T-helper 2 cell treated with Interferon-gamma antibody and Interleukin-4, amounts not matched to agents 5 μg/mL and 100 μg/mL, for 36 hours (primary cell): ENCODE measurements at regions not wholly inside any gene's neighbourhood (a gene's known extent, or its start where the extent isn't known, plus 50 kb on each side); places are given as distances from the start of the nearest gene placed in this dataset.

Experiments
- DNase-seq: peaks from one replicate; pipeline ENCODE4 v3.0.0; 2021; ENCODE audit warnings: low spot score
- H3K27ac Mint-ChIP-seq: one replicate; pipeline ENCODE4 v1.8.0; 2021; ENCODE audit warnings: mild to moderate bottlenecking, mixed read lengths
- H3K27me3 Mint-ChIP-seq: one replicate; pipeline ENCODE4 v1.8.0; 2021; ENCODE audit warnings: low read depth, mixed read lengths
- H3K36me3 Mint-ChIP-seq: one replicate; pipeline ENCODE4 v1.8.0; 2021; ENCODE audit warnings: low read depth, mixed read lengths
- H3K4me1 Mint-ChIP-seq: one replicate; pipeline ENCODE4 v1.8.0; 2021; ENCODE audit warnings: low read depth, mixed read lengths
- H3K4me3 Mint-ChIP-seq: one replicate; pipeline ENCODE4 v1.8.0; 2022; ENCODE audit warnings: mild to moderate bottlenecking, moderate library complexity, mixed read lengths
- H3K9me3 Mint-ChIP-seq: one replicate; pipeline ENCODE4 v1.8.0; 2021; ENCODE audit warnings: mixed read lengths

DNA sequence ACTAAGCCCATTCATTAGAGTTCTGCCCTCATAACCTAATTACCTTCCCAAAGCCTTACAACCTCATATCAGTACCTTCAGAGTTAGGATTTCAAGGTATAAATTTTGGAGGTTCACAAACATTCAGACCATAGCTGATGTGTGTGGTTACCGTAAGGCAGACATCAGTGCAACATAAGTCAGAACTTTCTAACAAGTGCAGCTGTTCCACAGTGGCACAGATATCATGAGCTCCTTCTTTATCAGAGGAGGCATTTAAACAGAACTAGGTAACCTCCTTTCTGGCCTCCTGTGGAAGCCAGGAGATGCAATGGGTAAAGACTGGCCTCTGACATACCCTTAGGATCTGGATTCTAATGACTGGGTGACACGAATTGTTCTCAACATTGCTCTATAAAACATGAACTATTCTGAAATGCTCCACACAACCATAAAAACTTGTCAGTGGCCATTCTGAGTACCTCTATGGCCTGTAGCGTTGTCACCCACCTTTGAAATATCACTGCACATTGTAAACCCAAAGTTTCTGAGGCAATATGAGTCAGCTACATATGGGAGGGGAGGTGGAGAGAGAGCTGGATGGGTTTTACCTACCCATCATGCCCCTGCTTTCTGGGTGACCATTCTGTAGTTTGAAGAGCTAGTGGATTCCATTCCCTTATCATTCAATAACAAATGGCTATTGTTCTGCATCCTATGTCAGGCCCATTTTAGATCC is 546.0 kb upstream of the TBL1XR1 start:
- Mint-ChIP-seq H3K36me3 (peaks cover 2% of the 10 kb centered on the region), H3K9me3 (no peaks in the 10 kb centered on the region), H3K4me3 (no peak overlapping the region), H3K4me1 (no peaks in the 10 kb centered on the region), H3K27ac (no peak overlapping the region), H3K27me3 (no peaks in the 10 kb centered on the region)
- DNase-seq: no peak

- H3K4me1 Mint-ChIP-seq: no peaks in the 10 kb centered on the region
- DNase-seq: no peak
- no peak overlapping the region for H3K27ac Mint-ChIP-seq
- peaks cover 2% of the 10 kb centered on the region for H3K36me3 Mint-ChIP-seq
- H3K4me3 Mint-ChIP-seq: no peak overlapping the region
- no peaks in the 10 kb centered on the region for H3K27me3 Mint-ChIP-seq
- H3K9me3 Mint-ChIP-seq: no peaks in the 10 kb centered on the region
These were observed 547.8 kb upstream of the TBL1XR1 start for GRCh38 chr3:177744873-177745606.

DNA sequence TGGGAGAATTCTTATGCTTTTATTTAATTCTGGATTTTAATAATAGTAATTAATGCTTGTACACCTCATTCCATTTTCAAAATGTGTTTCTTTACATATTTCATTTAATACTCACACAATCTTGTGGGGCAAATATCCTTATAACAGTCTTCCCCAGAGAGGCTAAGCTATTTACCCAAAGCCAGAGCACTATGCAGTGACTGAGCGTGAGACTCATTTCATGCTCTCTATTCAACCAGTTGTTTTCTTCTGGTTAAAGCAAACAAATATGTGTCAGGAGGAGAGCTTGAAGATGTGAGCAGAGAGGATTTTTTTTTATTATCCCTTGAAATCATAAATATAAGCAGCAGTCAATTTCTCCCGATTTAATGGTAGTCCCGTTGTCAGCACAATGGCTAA is 548.3 kb upstream of the TBL1XR1 start:
- H3K27ac Mint-ChIP-seq: no peak overlapping the region
- H3K27me3 Mint-ChIP-seq: no peaks in the 10 kb centered on the region
- peaks cover 2% of the 10 kb centered on the region for H3K36me3 Mint-ChIP-seq
- no peaks in the 10 kb centered on the region for H3K9me3 Mint-ChIP-seq
- no peak overlapping the region for H3K4me3 Mint-ChIP-seq
- H3K4me1 Mint-ChIP-seq: no peaks in the 10 kb centered on the region
- DNase-seq: no peak

DNA sequence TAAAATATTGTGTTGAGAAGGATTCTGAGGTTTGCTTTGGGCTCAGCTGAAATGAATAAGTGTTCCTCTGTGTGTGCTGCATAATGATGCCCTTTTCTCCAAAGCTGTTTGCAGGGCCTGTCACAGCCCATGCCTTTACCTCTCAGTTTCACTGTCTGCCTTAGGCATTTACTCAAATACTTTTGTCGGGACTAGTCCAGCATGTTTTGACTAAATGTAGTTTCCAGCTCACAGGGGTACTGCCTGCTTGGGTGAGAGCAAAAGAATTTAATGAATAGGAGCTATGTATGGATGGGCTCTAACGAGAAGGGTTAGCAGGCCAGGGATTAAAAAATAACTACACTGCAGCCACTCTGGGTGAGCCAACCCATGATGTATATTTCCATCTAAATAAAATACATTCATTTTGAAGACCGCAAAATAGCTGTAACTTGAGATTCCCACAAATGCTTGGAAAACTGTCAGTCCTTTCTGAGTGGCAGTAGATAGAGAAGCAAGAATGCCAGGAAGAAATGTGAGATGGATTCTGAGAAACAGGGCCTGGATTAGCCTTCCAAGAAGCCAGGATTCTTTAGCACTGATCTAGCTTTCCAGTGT is 549.2 kb upstream of the TBL1XR1 start:
- peaks cover 2% of the 10 kb centered on the region for H3K36me3 Mint-ChIP-seq
- no peaks in the 10 kb centered on the region for H3K27me3 Mint-ChIP-seq
- no peak overlapping the region for H3K27ac Mint-ChIP-seq
- no peaks in the 10 kb centered on the region for H3K9me3 Mint-ChIP-seq
- H3K4me1 Mint-ChIP-seq: no peaks in the 10 kb centered on the region
- no peak overlapping the region for H3K4me3 Mint-ChIP-seq
- no peak for DNase-seq

GRCh38 chr3:177749836-177750235 is 552.6 kb upstream of the TBL1XR1 start:
- H3K4me1 Mint-ChIP-seq: no peaks in the 10 kb centered on the region
- peaks cover 2% of the 10 kb centered on the region for H3K36me3 Mint-ChIP-seq
- H3K27me3 Mint-ChIP-seq: no peaks in the 10 kb centered on the region
- no peak for DNase-seq
- H3K27ac Mint-ChIP-seq: no peak overlapping the region
- H3K4me3 Mint-ChIP-seq: no peak overlapping the region
- no peaks in the 10 kb centered on the region for H3K9me3 Mint-ChIP-seq

DNA sequence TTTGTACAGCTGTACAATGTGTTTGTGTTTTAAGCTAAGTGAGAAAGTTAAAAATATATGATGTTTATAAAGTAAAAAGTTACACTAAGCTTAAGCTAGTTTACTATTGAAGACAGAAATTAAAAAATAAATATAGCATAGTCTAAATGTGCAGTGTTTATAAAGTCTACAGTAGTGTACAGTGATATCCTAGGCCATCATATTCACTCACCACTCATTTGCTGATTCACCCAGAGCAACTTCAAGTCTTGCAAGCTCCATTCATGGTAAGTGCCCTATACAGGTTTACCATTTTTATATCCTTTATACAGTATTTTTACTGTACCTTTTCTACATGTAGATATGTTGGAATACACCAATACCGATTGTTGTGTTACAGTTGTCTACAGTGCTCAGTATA is 553.2 kb upstream of the TBL1XR1 start:
- DNase-seq: no peak
- H3K27ac Mint-ChIP-seq: no peak overlapping the region
- H3K4me3 Mint-ChIP-seq: no peak overlapping the region

DNA sequence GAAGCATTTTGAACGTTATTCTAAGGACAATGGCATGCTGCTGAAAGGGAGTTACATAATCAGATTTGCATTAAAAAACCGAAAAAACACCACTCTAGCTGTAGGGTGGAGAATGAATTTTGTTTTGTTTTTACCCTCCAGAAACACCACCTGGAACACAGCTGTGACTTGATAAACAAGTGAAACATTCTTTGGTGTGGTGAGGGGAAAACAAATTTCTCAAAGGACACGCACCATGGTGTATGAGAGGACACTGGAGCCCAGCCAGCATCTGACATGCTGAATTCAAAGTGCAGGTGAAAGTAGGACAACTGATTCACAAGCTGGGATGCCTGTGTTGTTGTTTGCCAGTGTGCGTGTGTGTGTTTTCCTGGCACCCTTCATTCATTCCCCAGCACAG is 554.5 kb upstream of the TBL1XR1 start:
- H3K4me3 Mint-ChIP-seq: no peak overlapping the region
- no peaks in the 10 kb centered on the region for H3K27me3 Mint-ChIP-seq
- H3K4me1 Mint-ChIP-seq: no peaks in the 10 kb centered on the region
- DNase-seq: no peak
- H3K27ac Mint-ChIP-seq: no peak overlapping the region
- H3K36me3 Mint-ChIP-seq: peaks cover 2% of the 10 kb centered on the region
- no peaks in the 10 kb centered on the region for H3K9me3 Mint-ChIP-seq

More for the DNA sequence above, 553.2 kb upstream of the TBL1XR1 start:
- Mint-ChIP-seq H3K27me3 (no peaks in the 10 kb centered on the region), H3K9me3 (no peaks in the 10 kb centered on the region), H3K4me1 (no peaks in the 10 kb centered on the region), H3K36me3 (peaks cover 2% of the 10 kb centered on the region)

GRCh38 chr3:177752831-177753230 is 555.5 kb upstream of the TBL1XR1 start:
- no peaks in the 10 kb centered on the region for H3K9me3 Mint-ChIP-seq
- no peak overlapping the region for H3K27ac Mint-ChIP-seq
- DNase-seq: no peak
- H3K4me3 Mint-ChIP-seq: no peak overlapping the region
- H3K36me3 Mint-ChIP-seq: peaks cover 1% of the 10 kb centered on the region
- H3K27me3 Mint-ChIP-seq: no peaks in the 10 kb centered on the region
- H3K4me1 Mint-ChIP-seq: no peaks in the 10 kb centered on the region

GRCh38 chr3:177753451-177754155 is 556.3 kb upstream of the TBL1XR1 start:
- H3K27me3 Mint-ChIP-seq: no peaks in the 10 kb centered on the region
- DNase-seq: no peak
- no peaks in the 10 kb centered on the region for H3K36me3 Mint-ChIP-seq
- no peak overlapping the region for H3K4me3 Mint-ChIP-seq
- no peaks in the 10 kb centered on the region for H3K4me1 Mint-ChIP-seq
- no peak overlapping the region for H3K27ac Mint-ChIP-seq
- no peaks in the 10 kb centered on the region for H3K9me3 Mint-ChIP-seq

DNA sequence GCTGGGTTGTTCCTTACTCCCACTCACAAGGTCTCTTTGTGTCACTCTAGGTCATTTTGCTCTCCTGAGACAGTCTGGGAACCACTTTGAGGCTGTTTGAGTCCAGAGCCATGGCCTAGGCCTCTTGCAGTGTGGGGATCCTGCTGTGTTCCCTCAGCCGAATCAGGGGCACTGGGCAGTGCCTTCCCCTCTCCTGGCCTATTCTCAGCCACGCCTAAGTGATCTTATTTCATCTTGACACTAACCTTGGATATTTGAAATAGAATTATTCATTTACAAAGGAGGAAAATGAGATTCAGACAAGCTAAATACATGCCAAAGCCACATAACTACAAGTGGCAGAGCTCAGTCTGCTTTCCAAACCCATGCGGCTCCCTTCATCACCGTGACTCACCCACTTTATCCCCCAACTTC is 557.2 kb upstream of the TBL1XR1 start:
- DNase-seq: no peak
- Mint-ChIP-seq H3K4me1 (no peaks in the 10 kb centered on the region), H3K27ac (no peak overlapping the region), H3K27me3 (no peaks in the 10 kb centered on the region), H3K36me3 (no peaks in the 10 kb centered on the region), H3K4me3 (no peak overlapping the region), H3K9me3 (no peaks in the 10 kb centered on the region)

DNA sequence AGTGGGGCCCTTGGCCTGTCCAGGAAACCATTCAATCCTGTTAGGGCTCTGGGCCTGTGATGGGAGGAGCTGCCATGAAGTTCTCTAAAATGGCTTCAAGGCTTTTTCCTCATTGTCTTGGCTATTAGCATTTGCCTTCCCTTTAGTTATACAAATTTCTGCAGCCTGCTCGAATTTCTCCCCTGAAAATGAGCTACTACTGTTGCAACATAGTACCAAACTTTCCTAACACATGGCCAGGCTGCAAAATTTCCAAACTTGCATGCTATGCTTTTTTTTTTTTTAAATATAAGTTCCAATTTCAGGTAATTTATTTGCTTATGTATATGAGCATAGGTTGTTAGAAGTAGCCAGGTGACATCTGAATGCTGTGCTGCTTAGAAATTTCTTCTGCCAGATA is 560.8 kb upstream of the TBL1XR1 start:
- peaks cover 3% of the 10 kb centered on the region for H3K9me3 Mint-ChIP-seq
- no peaks in the 10 kb centered on the region for H3K36me3 Mint-ChIP-seq

DNA sequence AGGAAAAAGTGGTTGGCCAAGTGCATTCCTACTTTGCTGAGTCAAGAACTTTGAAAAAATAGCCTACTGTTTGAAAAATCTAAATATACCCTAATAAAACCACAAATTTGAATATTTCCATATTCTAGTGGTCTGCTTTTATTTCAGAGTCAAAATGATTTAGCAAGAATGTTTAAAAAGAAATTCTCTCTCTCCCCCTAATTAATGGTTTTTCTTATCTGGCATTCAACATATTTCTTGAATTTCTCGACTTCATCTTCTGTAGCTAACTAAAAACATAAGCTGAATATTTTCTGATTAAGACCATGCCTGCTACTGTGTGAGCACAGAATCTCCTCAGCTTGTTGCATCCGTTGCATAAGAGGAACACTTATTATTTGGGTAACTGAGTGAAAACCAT is 563.5 kb upstream of the TBL1XR1 start:
- no peaks in the 10 kb centered on the region for H3K27me3 Mint-ChIP-seq
- no peak overlapping the region for H3K27ac Mint-ChIP-seq
- no peak overlapping the region for H3K4me3 Mint-ChIP-seq
- DNase-seq: no peak
- H3K36me3 Mint-ChIP-seq: no peaks in the 10 kb centered on the region
- H3K4me1 Mint-ChIP-seq: no peaks in the 10 kb centered on the region
- H3K9me3 Mint-ChIP-seq: peaks cover 3% of the 10 kb centered on the region

More for the DNA sequence above, 560.8 kb upstream of the TBL1XR1 start:
- DNase-seq: no peak
- no peak overlapping the region for H3K27ac Mint-ChIP-seq
- H3K27me3 Mint-ChIP-seq: no peaks in the 10 kb centered on the region
- no peak overlapping the region for H3K4me3 Mint-ChIP-seq
- no peaks in the 10 kb centered on the region for H3K4me1 Mint-ChIP-seq

GRCh38 chr3:177764377-177764912 is 567.2 kb upstream of the TBL1XR1 start:
- Mint-ChIP-seq H3K4me3 (no peak overlapping the region), H3K36me3 (peaks cover 2% of the 10 kb centered on the region), H3K27ac (no peak overlapping the region), H3K4me1 (no peaks in the 10 kb centered on the region), H3K9me3 (peaks cover 7% of the 10 kb centered on the region), H3K27me3 (no peaks in the 10 kb centered on the region)
- DNase-seq: no peak

DNA sequence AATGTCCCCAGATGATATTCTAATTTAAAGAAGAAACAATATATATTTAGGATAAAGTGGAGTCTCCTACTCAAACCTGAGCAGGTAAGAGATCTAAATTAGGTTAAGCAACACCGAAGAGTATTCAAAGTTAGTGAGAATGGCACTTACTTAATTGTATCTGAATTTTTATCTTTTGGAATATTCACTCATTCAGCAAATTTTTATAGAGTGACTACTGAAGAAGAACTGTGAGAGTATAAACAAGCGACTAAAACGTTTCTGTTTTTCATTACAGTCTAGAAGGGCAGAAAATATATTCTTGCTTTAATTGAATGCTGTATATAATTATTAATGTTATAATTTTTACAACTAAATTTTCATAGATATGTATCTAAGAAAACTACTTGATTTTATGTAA is 567.7 kb upstream of the TBL1XR1 start:
- H3K36me3 Mint-ChIP-seq: peaks cover 2% of the 10 kb centered on the region
- no peak for DNase-seq
- H3K9me3 Mint-ChIP-seq: peaks cover 7% of the 10 kb centered on the region
- no peak overlapping the region for H3K27ac Mint-ChIP-seq
- H3K4me3 Mint-ChIP-seq: no peak overlapping the region
- no peaks in the 10 kb centered on the region for H3K27me3 Mint-ChIP-seq
- no peaks in the 10 kb centered on the region for H3K4me1 Mint-ChIP-seq
